NCI-H460 (cell line): ENCODE measurements at regions not wholly inside any gene's neighbourhood (a gene's known extent, or its start where the extent isn't known, plus 50 kb on each side); places are given as distances from the start of the nearest gene placed in this dataset.
"Not testable (repeated sequence)": the region's sequence is repeated elsewhere in the genome, so short reads cannot be mapped to it uniquely, and the experiment has no call there.

Experiments
- DNase-seq: peaks from one replicate; pipeline ENCODE4 v3.0.0-alpha.2; 2016; ENCODE audit warnings: low read depth; ENCODE audit errors: extremely low read depth

GRCh38 chr5:116750631-116751580, 176.3 kb upstream of the SEMA6A start:
- no peak for DNase-seq

GRCh38 chr5:116747881-116748280, 173.3 kb upstream of the SEMA6A start:
- DNase-seq, result no peak

- DNase-seq, result no peak
Observed at GRCh38 chr5:116746668-116747067, 172.0 kb upstream of the SEMA6A start.

GRCh38 chr5:116740771-116741170, 166.1 kb upstream of the SEMA6A start:
- no peak for DNase-seq

GRCh38 chr5:116739571-116739970, 164.9 kb upstream of the SEMA6A start:
- DNase-seq, result no peak

GRCh38 chr5:116738615-116739261, 164.1 kb upstream of the SEMA6A start:
- DNase-seq, result no peak

GRCh38 chr5:116738239-116738614, 163.6 kb upstream of the SEMA6A start:
- DNase-seq, result no peak

- DNase-seq, result no peak
Observed at GRCh38 chr5:116736671-116737070, 162.0 kb upstream of the SEMA6A start.

GRCh38 chr5:116733991-116734975, 159.7 kb upstream of the SEMA6A start:
- DNase-seq, result peak; percentile 6

GRCh38 chr5:116732591-116732990, 158.0 kb upstream of the SEMA6A start:
- no peak for DNase-seq

- DNase-seq, result no peak
Observed at GRCh38 chr5:116731432-116731831, 156.8 kb upstream of the SEMA6A start.

- no peak for DNase-seq
Observed at GRCh38 chr5:116730706-116731105, 156.1 kb upstream of the SEMA6A start.

- no peak for DNase-seq
Observed at GRCh38 chr5:116730185-116730584, 155.6 kb upstream of the SEMA6A start.

- no peak for DNase-seq
Observed at GRCh38 chr5:116727248-116727647, 152.6 kb upstream of the SEMA6A start.

GRCh38 chr5:116726180-116726579, 151.6 kb upstream of the SEMA6A start:
- not testable (repeated sequence) for DNase-seq

- no peak for DNase-seq
Observed at GRCh38 chr5:116724971-116725370, 150.3 kb upstream of the SEMA6A start.

- DNase-seq, result no peak
Observed at GRCh38 chr5:116722651-116723050, 148.0 kb upstream of the SEMA6A start.

- no peak for DNase-seq
Observed at GRCh38 chr5:116719106-116719505, 144.5 kb upstream of the SEMA6A start.

GRCh38 chr5:116718317-116718716, 143.7 kb upstream of the SEMA6A start:
- no peak for DNase-seq

- no peak for DNase-seq
Observed at GRCh38 chr5:116709082-116709481, 134.5 kb upstream of the SEMA6A start.

GRCh38 chr5:116705121-116705519, 130.5 kb upstream of the SEMA6A start:
- DNase-seq, result not testable (repeated sequence)
